Hypothalamus (tissue), 51 donors: ENCODE measurements at regions not wholly inside any gene's neighbourhood (a gene's known extent, or its start where the extent isn't known, plus 50 kb on each side); places are given as distances from the start of the nearest gene placed in this dataset.
"Not testable (repeated sequence)": the region's sequence is repeated elsewhere in the genome, so short reads cannot be mapped to it uniquely, and the experiment has no call there.

ENCODE experiments used
- DNase-seq, 51 donors: peaks; one replicate each; lab custom pipeline; 2025; lab: John Stamatoyannopoulos, UW

DNA sequence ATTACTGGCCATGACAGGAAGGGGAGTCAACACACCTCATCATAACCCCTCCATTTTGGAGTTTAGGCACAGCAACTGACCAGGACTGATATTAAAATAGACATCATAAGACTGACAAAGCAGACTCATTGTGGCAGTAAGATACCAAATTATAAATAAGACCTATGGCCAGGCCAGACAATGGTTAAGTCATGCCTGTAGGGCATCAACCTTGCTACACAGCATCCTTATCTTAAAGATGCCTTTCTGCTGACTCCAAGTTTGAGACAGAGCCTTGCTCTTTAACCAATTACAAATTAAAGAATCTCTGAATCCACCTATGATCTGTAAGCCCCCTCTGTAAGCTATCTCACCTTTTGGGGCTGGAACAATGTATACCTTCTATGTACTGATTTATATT lies 65.5 kb downstream of the VCX2 start:
- DNase-seq: no peak

DNA sequence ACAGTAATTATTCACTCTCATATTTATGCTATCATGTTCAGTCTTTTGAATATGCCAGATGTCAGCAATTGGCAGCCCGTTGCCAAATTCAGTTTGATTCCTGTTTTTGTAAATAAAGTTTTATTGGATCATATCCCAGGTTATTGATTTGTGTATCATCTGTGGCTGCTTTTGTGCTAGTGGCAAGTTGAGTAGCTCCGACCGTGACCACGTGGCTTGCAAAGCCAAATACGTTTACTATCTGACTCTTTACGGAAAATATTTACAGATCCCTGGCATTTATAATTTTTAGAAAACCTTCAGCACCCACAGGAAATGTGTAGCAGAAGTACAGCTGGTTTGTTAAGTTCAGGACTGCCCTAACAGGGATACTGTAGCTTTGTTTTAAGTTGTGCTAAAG lies 67.4 kb downstream of the VCX2 start:
- DNase-seq: no peak

DNA sequence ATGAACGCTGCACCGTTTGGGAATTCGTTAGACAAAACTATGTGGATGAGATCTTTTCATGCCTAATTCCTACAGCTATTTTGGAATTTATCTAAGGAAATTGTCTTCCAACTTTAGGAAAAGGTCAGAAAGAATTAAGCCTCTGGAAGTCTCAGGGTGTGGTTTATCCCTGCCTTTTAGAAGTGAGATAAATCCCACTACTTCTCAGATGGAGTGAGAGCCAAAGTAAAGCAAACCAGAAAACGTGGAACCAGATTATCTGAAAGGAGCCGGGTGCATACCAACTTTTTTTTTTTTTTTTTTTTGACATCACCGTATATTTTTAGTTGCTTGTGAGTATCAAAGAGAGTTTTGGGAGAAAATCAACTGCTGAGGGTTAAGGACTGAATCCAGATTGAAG lies 79.6 kb downstream of the VCX2 start:
- DNase-seq: no peak

DNA sequence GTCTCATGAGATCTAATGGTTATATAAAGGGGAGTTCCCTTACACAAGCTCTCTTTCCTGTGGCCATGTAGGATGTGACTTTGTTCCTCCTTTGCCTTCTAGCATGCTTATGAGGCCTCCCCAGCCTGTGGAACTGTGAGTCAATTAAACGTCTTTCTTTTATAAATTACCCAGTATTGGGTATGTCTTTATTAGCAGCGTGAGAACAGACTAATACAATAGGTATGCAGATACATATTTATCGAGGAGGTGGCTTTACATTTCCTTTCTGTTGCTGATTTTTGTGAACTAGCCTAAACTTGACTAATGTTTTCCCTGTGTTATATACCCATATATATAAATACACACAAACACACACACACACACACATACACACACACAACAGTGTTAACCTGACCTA lies 80.2 kb downstream of the VCX2 start:
- DNase-seq: no peak

DNA sequence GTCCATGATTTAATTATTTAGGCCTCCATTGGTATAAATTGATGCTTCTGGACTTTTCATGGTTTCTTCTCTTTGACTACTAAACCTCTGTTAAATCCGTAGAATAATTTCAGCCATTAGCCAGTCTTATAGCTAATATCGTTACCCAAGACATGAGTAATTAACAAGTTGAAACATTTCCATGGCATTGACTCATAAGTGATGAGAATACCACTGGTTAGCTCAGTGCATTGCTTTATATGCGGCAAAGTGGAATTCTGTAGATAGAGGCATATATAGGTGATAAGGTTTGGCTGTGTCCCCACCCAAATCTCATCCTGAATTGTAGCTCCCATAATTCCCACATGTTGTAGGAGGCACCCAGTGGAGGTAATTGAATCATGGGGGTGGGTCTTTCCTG lies 80.6 kb downstream of the VCX2 start:
- DNase-seq: no peak

DNA sequence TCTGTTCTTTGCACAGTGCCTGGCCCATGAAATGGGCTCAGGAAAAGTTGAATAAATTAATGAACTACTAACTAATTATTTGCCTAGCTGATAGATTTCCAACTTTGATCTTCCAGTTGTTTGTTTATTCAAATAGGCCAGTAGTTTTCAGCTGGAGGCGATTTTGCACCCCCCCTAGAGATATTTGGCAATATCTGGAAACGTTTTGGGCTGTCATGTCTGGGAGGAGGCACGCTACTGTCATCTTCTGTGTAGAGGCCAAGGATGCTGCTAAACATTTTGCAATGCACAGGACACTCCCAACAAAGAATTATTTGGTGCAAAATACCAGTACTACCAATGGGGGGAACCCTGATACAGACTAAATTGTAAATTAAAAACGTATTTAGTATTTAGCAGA lies 81.9 kb downstream of the VCX2 start:
- no peak for DNase-seq

DNA sequence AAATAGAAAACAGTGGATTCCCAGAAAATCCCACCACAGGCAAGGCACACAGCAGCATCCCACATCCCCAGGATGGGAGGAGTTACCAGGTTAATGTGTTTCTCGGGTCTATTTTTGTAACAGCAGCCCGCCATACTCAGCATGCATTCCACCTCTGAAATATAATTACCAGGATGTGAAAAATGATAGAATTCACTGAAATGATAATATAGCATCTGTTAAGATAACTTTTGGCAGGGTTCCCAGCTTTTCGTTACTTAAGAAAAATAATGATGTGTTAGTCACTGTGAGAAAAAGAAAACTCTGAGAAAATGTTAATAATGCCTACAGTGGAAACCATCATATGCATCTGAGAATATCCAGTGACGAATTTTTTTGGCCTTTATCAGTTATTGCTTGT lies 87.1 kb downstream of the VCX2 start:
- peak in 1 of 51 donors; percentile 2 for DNase-seq

DNA sequence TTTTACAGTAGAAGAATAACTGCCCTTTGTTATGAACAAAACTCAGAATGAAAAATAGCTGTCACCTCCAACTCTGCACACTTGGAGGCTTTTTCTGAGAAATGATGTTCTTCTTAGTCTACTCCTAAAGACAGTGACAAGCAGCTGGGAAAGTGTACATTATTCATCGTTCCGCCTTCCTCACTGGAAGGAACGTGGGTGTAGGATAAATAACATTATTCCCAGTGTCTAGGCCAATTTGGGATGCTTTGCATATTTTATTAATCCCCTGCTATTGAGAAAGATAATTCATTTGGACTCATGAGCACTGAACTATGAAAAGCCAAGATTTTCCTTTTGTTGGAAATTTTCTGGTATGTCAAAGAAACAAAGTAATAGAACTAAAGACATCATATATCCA lies 87.8 kb downstream of the VCX2 start:
- no peak for DNase-seq

DNA sequence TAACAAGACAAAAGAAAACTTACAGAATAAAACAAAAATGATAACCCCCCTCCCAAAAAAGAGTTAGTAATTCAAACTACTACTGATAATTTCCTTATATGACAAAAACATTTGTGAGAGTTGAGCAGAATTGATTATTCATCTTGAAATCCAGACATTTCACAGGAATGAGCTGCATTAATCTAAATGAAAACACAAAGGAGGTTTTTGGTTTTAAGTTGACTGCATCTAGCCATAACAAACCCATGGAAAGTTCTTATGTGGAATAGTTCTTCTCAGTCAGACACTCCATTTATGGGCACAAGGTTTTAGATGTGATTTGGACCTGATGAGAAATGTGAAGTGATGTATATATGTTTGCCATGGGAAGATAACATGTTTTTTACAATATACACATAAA lies 95.4 kb downstream of the VCX2 start:
- DNase-seq: no peak

DNA sequence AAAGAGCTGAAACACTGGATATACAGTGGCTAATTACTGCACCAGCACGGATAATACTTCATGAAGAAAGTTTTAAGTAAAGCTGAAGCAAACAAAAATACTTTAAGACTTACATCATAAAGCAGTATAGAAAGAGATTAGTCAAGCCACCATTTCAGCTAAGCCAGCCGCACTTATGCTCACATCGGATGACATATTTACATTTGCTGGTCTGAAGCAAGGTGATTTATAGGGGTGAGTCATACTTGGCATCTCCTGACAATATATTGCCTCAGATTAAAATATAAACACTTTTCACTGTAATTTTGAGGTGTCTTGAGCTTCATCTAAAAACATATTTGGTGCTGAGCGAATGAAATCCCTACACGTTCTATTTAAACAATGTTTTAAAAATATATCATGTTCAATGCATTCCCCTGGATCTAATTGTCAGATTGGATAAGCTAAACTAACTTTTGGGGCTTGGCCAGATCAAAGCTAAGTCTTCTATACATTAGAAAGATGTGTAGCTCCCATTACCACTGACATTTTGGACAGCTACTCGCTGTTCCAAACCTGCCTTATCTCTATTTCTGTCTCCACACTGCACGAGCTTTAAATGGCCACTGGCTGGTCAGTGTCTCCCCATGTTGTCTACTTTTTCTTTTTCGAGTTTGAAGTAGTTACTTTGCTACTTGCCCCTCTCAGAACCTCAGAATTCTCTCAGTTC lies 103.2 kb downstream of the VCX2 start:
- DNase-seq: no peak

DNA sequence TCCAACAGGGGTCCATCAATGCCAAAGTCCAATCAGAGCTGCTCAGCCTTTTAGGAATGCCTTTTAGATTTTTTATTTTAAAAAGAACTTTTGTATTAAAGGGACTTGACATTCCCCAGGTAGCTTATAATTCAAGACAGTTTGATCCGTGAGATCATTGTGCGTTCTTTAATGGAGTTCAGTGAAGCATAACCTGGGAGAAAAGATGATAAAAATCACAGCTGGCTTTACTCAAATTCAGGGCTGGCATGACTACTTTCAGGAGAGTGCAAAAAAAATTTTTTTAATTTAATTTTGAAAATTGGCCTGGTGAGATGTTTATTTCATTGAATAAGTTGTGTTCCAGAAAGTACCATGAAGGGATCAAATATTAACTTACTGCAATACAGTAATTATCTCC lies 118.2 kb downstream of the VCX2 start:
- no peak for DNase-seq

DNA sequence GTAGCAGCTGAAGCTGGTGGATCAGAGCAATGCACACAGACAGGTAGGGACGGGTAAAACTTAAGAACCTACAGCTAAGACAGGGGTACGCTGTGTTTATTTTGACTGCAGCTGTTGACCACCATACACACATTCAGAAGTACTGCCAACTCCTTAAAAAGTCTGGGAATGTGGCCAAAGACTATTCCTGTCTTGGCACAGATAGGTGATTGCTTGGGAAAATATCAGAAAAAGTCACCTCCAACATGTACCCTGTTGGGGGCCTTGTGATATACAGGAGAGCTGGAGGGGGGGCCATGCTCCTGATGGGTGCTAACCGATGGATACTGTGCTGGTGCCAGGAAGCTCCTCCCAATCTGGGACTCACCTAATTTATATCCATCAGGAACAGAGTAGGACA lies 121.2 kb downstream of the VCX2 start:
- DNase-seq: no peak

DNA sequence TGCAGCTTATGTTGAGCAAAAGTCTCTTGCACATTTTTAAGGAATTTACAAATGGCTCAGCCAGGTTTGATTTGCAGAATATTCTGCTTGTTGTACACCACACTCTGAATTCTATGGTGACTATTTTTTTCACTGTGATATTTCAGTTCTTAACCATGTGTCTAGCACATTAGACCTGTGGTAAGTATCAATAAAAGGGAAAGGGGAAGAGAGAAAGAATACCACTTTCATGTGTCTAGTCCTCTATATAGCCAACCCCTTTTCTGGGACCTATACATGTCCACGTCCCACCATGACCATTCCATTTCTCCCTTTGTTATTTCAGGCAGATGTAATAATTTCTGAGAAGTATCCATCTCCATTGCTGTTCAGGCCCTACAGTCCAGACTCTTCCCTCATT lies 121.3 kb upstream of the PNPLA4 start:
- no peak for DNase-seq

DNA sequence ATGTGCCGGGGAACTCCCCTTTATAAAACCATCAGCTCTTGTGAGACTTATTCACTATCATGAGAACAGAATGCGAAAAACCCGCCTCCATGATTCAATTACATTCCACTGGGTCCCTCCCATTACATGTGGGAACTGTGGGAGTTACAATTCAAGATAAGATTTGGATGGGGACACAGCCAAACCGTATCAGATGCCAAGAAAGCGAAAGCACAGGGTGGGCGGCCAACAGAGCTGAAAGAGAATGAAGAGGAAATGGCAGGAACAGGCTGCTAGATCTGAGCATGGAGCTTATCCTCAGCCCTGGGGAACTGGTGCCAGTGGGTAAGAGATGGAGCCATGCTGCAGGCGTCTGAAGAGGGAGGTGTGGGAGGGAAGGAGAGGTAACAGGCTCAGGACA lies 117.7 kb upstream of the PNPLA4 start:
- no peak for DNase-seq

DNA sequence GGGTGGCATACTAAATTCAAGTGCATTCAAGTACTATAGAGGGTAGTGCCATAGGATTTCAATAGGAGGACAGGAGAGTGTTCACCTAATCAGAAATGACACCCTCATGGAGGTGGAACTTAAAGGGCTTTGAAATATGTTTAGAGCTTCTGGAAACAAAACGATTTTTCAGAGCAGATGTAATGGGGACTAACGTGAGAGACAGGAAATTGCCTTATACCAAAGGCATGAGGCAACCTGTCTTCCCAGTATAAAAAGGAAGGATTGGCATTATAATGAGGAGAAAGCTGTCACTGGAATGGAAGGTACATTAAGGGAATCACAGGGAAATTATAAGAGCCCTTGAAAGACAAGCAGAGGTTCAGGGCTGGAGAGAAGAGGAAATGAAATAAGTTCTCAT lies 116.3 kb upstream of the PNPLA4 start:
- DNase-seq: no peak

DNA sequence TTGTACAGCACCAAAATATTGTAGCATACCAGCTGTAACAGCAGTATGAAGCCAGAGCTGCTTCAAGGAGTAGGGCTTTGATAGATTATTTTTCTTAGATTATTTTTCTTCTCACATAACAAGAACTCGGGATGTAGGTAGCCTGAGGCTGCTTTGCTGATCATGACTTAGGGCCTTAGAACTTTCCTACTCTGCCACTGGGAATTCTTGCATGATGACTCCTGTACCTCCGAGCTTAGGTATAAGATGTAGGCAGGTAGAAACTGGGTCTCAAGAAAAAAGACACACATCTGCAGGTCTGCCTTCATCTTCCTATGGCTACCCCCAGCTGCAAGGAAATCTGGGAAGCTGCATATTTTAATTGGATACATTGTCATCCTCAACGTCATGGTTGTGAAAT lies 115.9 kb upstream of the PNPLA4 start:
- DNase-seq: no peak

DNA sequence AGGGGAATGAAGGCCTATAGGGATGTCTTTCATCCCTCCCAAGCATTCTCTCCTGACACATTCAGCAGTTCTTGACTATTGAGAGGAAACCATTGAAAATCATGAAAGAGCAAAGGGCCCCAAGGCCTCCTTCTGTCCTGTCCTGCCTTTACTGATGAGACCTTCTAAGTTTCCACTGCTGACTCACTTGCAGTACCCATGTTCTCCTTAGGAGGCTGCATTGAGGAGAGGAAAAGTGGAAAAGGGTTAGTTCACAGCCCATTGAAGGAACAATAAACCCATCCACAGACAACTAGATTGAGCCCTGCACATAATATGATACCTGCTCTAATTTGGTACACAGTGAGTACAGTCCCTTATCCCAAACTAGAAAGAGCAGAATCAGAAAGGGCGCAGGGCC lies 115.1 kb upstream of the PNPLA4 start:
- DNase-seq: no peak

DNA sequence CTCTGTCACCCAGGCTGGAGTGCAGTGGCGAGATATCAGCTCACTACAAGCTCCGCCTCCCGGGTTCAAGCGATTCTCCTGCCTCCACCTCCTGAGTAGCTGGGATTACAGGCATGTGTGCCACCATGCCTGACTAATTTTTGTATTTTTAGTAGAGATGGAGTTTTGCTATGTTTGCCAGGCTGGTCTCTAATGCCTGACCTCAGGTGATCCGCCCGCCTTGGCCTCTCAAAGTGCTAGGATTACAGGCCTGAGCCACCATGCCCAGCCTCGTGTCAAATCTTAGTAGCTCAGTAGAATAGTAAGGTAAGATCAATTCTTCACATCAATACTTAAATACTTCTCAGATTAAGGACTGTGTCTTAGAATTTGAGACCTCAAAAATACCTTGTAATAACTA lies 112.5 kb upstream of the PNPLA4 start:
- not testable (repeated sequence) for DNase-seq

DNA sequence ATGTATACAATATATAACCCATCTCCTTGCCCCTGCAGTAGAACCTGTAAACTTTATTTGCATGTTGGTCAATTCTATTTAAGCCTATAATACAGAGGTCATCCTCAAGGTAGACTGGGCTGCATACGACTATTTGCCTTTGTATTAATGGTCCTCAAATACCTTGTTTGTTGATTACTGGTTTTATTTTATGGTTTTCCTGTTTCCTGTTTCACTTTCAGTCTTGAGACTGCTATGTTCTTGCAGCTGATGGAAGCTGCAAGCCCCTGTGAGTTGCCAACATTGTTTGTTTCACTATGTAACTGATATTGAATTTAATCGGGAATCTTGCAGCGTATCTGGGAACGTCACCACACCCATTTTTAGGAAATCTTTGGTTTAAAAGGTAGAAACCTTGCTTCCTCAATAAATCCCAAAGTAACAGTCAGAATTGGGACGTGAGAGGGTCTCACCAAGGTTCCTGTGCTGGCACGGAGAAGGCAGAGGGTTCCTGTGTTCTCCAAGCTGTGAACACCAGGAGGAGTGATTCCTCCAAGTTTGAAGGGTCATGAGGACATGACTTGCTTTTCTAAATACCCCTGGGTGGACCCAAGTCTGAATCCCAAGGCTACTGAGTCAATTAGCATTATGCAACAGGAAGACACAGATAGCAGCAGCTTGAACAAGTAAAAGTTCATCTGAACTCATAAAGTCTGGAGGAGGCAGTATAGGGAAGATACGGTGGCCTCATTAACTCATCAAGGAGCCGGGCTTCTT lies 110.6 kb upstream of the PNPLA4 start:
- no peak for DNase-seq

DNA sequence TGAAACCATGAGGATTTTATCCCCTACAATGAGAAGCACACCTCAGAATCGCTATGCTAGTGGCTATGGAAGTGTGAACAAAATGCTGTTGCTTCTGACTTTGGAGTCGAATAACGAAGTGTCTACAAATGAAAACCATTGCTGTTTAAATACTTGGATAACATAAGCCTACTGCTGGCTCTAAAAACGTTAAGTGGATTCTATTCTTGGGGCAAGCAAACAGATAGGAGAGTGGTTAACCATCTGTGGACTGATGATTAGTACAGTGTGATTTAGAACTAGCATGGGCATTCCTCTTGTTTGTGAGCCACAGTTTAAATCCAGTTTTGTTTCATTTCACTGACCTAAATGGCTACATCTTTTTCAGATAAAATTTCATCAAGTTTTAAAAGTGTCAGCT lies 109.7 kb upstream of the PNPLA4 start:
- no peak for DNase-seq

DNA sequence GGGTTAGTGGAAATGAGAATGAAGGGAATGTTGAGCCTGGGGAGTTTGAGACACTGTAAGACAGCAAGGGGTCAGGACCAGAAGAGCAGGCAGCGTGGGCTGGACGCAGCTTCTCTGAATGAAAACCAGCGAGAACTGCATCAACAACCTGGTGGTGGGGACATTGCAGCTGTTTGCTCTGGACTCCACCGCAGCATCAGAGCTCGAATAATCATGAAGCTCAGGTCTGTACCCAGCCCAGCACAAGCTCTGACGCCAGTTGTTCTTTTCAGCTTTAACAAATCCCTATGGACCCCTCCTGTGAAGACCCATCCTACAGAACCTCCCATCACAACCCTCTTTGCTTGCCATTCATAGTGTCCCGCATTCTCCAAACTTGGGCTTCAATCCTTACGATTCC lies 106.8 kb upstream of the PNPLA4 start:
- DNase-seq: no peak

DNA sequence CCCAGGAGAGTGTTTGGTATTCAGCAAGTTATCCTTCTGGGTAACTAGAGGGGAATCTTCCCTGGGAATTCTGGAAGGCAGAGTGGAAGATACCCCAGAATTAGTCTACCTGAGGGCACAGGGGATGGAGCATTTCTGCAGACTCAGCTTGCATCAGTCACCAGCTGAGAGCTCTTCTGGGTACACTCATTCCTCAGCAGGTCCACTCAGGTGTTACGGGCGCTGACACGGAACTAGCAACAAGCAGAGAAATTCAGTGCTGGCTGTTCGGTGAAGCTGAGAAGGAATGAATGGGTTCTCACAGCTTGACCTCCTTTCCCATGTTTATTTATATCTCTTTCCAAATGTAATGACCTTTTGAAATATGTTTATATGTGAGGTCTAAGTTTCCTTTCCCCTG lies 106.0 kb upstream of the PNPLA4 start:
- DNase-seq: no peak

DNA sequence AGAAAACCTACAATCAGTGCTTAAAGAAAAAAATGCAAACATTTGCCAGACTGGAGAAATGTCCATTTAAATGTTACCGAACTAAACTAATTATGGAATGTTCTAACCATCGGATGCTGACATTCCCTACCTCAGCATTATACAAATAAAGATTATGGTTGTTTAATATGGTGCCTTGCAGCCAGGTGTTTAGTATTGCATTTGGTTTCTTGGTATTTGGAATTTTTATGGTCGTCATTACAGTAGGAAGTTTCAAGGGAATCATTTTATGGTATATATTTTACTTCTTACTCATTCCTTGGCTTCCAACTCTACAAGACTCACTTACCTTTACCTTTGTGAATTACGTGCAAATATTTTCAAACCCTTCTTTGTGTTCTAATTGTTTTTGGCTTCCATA lies 103.1 kb upstream of the PNPLA4 start:
- DNase-seq: no peak
